ENCODE measurements at regions not wholly inside any gene's neighbourhood (a gene's known extent, or its start where the extent isn't known, plus 50 kb on each side); places are given as distances from the start of the nearest gene placed in this dataset.

- no peak overlapping the region for H3K4me3 ChIP-seq (replicated peaks; ENCODE audit: low read depth, low read length)
- peak; percentile 98 for DNase-seq (ENCODE audit: extremely low read depth, low read depth)
- TF ChIP-seq CTCF (IDR thresholded peaks at IDR 0.05; ENCODE audit: low read depth, low read length, missing control alignments), result no peak
Measured at GRCh38 chr13:34349091-34349722, 531.3 kb downstream of the RFC3 start.

- H3K4me3 ChIP-seq (replicated peaks; ENCODE audit: low read depth, low read length), result no peak overlapping the region
- TF ChIP-seq CTCF (IDR thresholded peaks at IDR 0.05; ENCODE audit: low read depth, low read length, missing control alignments), result no peak
- DNase-seq (ENCODE audit: extremely low read depth, low read depth), result no peak
Measured at GRCh38 chr13:34350671-34351070, 532.7 kb downstream of the RFC3 start.

- H3K4me3 ChIP-seq (replicated peaks; ENCODE audit: low read depth, low read length), result no peak overlapping the region
- DNase-seq (ENCODE audit: extremely low read depth, low read depth), result no peak
- TF ChIP-seq CTCF (IDR thresholded peaks at IDR 0.05; ENCODE audit: low read depth, low read length, missing control alignments), result no peak
Measured at GRCh38 chr13:34351134-34351533, 533.2 kb downstream of the RFC3 start.

GRCh38 chr13:34352958-34353357 lies 535.0 kb downstream of the RFC3 start:
- H3K4me3 ChIP-seq (replicated peaks; ENCODE audit: low read depth, low read length), result no peak overlapping the region
- no peak for TF ChIP-seq CTCF (IDR thresholded peaks at IDR 0.05; ENCODE audit: low read depth, low read length, missing control alignments)
- DNase-seq (ENCODE audit: extremely low read depth, low read depth), result no peak

GRCh38 chr13:34356686-34357434 lies 538.9 kb downstream of the RFC3 start:
- no peak for DNase-seq (ENCODE audit: extremely low read depth, low read depth)
- H3K4me3 ChIP-seq (replicated peaks; ENCODE audit: low read depth, low read length), result no peak overlapping the region
- TF ChIP-seq CTCF (IDR thresholded peaks at IDR 0.05; ENCODE audit: low read depth, low read length, missing control alignments), result no peak

GRCh38 chr13:34357435-34358232 lies 539.7 kb downstream of the RFC3 start:
- DNase-seq (ENCODE audit: extremely low read depth, low read depth), result peak; percentile 69
- TF ChIP-seq CTCF (IDR thresholded peaks at IDR 0.05; ENCODE audit: low read depth, low read length, missing control alignments), result no peak
- no peak overlapping the region for H3K4me3 ChIP-seq (replicated peaks; ENCODE audit: low read depth, low read length)
